ENCODE measurements at regions not wholly inside any gene's neighbourhood (a gene's known extent, or its start where the extent isn't known, plus 50 kb on each side); places are given as distances from the start of the nearest gene placed in this dataset.
"Not testable (repeated sequence)": the region's sequence is repeated elsewhere in the genome, so short reads cannot be mapped to it uniquely, and the experiment has no call there.

- no peak for DNase-seq
These were observed 694.8 kb upstream of the NR2F2 start for GRCh38 chr15:95635666-95636065.

- DNase-seq: no peak
These were observed 694.4 kb upstream of the NR2F2 start for GRCh38 chr15:95636107-95636506.

- DNase-seq: not testable (repeated sequence)
These were observed 693.3 kb upstream of the NR2F2 start for GRCh38 chr15:95637234-95637633.

- no peak for DNase-seq
These were observed 691.3 kb upstream of the NR2F2 start for GRCh38 chr15:95639208-95639607.

GRCh38 chr15:95644100-95644875 lies 686.2 kb upstream of the NR2F2 start:
- DNase-seq: no peak

- no peak for DNase-seq
These were observed 684.6 kb upstream of the NR2F2 start for GRCh38 chr15:95645791-95646338.

- no peak for DNase-seq
These were observed 683.8 kb upstream of the NR2F2 start for GRCh38 chr15:95646484-95647273.

- DNase-seq: no peak
These were observed 682.8 kb upstream of the NR2F2 start for GRCh38 chr15:95647531-95648277.

- no peak for DNase-seq
These were observed 677.1 kb upstream of the NR2F2 start for GRCh38 chr15:95653361-95653805.

- no peak for DNase-seq
These were observed 675.4 kb upstream of the NR2F2 start for GRCh38 chr15:95655089-95655607.

GRCh38 chr15:95656595-95656994 lies 673.9 kb upstream of the NR2F2 start:
- no peak for DNase-seq

- DNase-seq: no peak
These were observed 671.7 kb upstream of the NR2F2 start for GRCh38 chr15:95658799-95659198.

GRCh38 chr15:95659656-95660055 lies 670.8 kb upstream of the NR2F2 start:
- DNase-seq: no peak

GRCh38 chr15:95662638-95663037 lies 667.9 kb upstream of the NR2F2 start:
- no peak for DNase-seq

GRCh38 chr15:95663156-95664100 lies 667.1 kb upstream of the NR2F2 start:
- no peak for DNase-seq

GRCh38 chr15:95664450-95664849 lies 666.0 kb upstream of the NR2F2 start:
- no peak for DNase-seq

GRCh38 chr15:95669146-95669922 lies 661.2 kb upstream of the NR2F2 start:
- no peak for DNase-seq

- no peak for DNase-seq
These were observed 656.5 kb upstream of the NR2F2 start for GRCh38 chr15:95674031-95674430.

- DNase-seq: no peak
These were observed 654.0 kb upstream of the NR2F2 start for GRCh38 chr15:95676500-95676899.

- DNase-seq: no peak
These were observed 650.5 kb upstream of the NR2F2 start for GRCh38 chr15:95679847-95680582.
